Thoracic aorta (tissue), 2 donors: ENCODE measurements at regions not wholly inside any gene's neighbourhood (a gene's known extent, or its start where the extent isn't known, plus 50 kb on each side); places are given as distances from the start of the nearest gene placed in this dataset.

ENCODE experiments used
- ATAC-seq: fragments of 150-250 bp; one replicate; pipeline ENCODE4 v1.8.0; 2017; ENCODE audit warnings: low read depth; ENCODE audit not compliant: insufficient number of reproducible peaks, low FRiP score
- DNase-seq: peaks from one replicate; pipeline ENCODE4 v3.0.0-alpha.2; 2020; ENCODE audit warnings: low spot score
- H3K27ac ChIP-seq, 2 donors: fragments of 200-600 bp; sonication (generic); 1 replicate in 1 of 2; 2 replicates in 1 of 2; pipeline ENCODE4 v1.5.1; 2016; ENCODE audit warnings: mild to moderate bottlenecking in 2 of 2, moderate library complexity in 2 of 2
- H3K27me3 ChIP-seq: fragments of 200-600 bp; sonication (generic); replicated peaks from 2 replicates; pipeline ENCODE4 v1.6.0; 2016; ENCODE audit warnings: mild to moderate bottlenecking; ENCODE audit not compliant: insufficient read depth
- H3K36me3 ChIP-seq: fragments of 200-600 bp; sonication (generic); one replicate; pipeline ENCODE4 v1.5.1; 2016
- H3K4me1 ChIP-seq, 2 donors: fragments of 200-600 bp; sonication (generic); 1 replicate in 1 of 2; 2 replicates in 1 of 2; pipeline versions ENCODE4 v1.5.1 to v1.6.0; 2016; ENCODE audit warnings: low read depth in 2 of 2, mild to moderate bottlenecking in 1 of 2; ENCODE audit not compliant: control insufficient read depth in 1 of 2
- H3K4me3 ChIP-seq: fragments of 200-600 bp; sonication (generic); 2 replicates; pipeline ENCODE4 v1.5.1; 2016; ENCODE audit warnings: mild to moderate bottlenecking
- H3K9me3 ChIP-seq: fragments of 200-600 bp; sonication (generic); 2 replicates; pipeline ENCODE4 v1.5.1; 2016
- CTCF ChIP-seq: fragments of 200-600 bp; sonication (generic); IDR thresholded peaks from one replicate; pipeline ENCODE4 v1.5.1; 2019; ENCODE audit warnings: antibody characterized with exemption

DNA sequence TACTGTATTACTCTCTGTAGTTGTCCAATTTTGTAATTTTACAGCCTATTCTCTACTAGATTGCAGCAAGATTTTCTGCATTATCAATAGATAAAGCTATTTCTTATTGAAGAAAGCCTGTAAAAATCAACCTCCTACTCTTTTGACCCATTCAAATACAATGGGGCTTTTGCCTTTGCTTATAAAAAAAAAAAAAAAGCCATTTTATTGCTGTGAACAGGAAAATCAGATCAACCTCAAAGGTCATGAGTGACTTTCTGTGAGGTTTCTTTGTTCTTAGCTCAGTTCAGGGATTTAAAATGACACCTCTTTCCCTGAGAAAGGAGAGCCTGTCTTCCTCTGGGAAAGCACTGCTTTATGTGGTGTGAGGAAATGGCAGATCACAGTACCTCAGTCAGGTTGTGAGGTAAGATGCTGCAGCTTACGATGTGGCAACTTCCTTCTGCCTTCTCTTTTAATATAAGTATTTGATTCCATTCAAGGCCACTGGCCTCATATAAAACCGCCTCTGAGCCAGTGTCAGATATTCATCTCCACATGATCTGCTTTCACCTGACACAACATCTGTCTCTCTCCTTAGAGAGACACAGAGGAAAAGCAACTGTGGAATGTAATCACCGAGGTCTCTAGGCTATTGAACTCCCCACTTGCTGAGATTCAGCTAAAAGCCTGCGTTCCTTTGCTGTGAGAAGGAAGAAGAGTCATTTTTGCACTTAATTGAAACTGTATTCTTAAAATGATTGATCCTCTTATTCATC is 161.5 kb upstream of the MB21D2 start:
- ATAC-seq (no peak), DNase-seq (no peak)
- no peaks in the 10 kb centered on the region for H3K36me3 ChIP-seq
- no peaks in the 10 kb centered on the region for H3K9me3 ChIP-seq
- no peak for TF ChIP-seq CTCF
- H3K4me3 ChIP-seq, result no peak overlapping the region
- H3K27me3 ChIP-seq, result no peaks in the 10 kb centered on the region
- no peaks in the 10 kb centered on the region for H3K4me1 ChIP-seq
- no peak overlapping the region for H3K27ac ChIP-seq

DNA sequence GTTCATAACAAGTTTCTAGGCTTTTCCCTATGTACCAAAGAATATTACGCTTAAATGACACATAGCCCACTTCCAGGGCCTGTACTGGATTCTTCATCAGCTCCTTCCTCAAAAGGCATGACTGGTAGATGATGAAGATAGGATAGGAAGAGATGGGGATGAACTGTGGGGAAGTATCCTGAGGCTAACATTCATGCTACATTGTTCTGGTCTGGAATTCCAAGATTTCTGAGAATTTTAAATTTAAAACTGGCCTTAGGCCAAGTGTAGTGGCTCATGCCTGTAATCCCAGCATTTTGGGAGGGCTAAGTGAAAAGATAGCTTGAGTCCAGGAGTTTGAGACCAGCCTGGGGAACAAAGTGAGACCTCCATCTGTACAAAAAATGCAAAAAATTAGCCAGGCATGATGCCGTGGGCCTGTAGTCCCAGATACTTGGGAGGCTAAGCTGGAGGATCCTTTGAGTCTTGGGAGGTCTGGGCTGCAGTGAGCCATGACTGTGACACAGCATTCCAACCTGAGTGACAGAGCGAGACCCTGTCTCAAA is 160.1 kb upstream of the PLAAT1 start:
- H3K4me3 ChIP-seq, result no peak overlapping the region
- ATAC-seq (no peak), DNase-seq (no peak)
- no peaks in the 10 kb centered on the region for H3K27me3 ChIP-seq
- no peaks in the 10 kb centered on the region for H3K4me1 ChIP-seq
- no peaks in the 10 kb centered on the region for H3K9me3 ChIP-seq
- H3K36me3 ChIP-seq, result no peaks in the 10 kb centered on the region
- H3K27ac ChIP-seq, result no peak overlapping the region
- no peak for TF ChIP-seq CTCF

GRCh38 chr3:193085655-193086054 is 155.4 kb upstream of the PLAAT1 start:
- Histone ChIP-seq H3K27ac (no peak overlapping the region), H3K4me3 (no peak overlapping the region), H3K36me3 (no peaks in the 10 kb centered on the region), H3K27me3 (no peaks in the 10 kb centered on the region), H3K4me1 (no peaks in the 10 kb centered on the region), H3K9me3 (no peaks in the 10 kb centered on the region)
- no peak for TF ChIP-seq CTCF
- no peak for ATAC-seq
- DNase-seq, result no peak

- H3K27me3 ChIP-seq, result no peaks in the 10 kb centered on the region
- H3K4me3 ChIP-seq, result no peak overlapping the region
- ATAC-seq (no peak), DNase-seq (no peak)
- H3K36me3 ChIP-seq, result no peaks in the 10 kb centered on the region
- no peaks in the 10 kb centered on the region for H3K9me3 ChIP-seq
- H3K4me1 ChIP-seq, result no peaks in the 10 kb centered on the region
- no peak overlapping the region for H3K27ac ChIP-seq
- no peak for TF ChIP-seq CTCF
Measured at GRCh38 chr3:193086681-193087080, 154.3 kb upstream of the PLAAT1 start.

DNA sequence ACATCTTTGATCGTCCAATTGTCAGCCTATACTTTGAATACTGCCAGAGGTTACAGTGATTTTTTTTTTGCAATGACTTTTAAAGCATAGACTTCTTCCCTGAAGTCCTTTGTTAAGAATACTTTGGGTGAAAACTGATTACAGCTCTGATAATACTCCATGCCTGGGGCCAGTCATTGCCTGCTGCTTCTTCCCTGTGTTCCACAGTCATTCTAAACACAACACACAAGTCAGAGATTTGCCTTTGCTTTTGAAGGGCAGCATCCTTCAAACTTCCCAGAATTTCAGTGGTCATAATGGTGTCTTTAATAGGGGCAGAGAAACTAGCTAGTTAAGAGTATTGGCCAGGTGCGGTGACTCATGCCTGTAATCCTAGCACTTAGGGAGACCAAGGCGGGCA is 153.7 kb upstream of the PLAAT1 start:
- no peaks in the 10 kb centered on the region for H3K9me3 ChIP-seq
- H3K4me1 ChIP-seq, result no peaks in the 10 kb centered on the region
- H3K27ac ChIP-seq, result no peak overlapping the region
- H3K27me3 ChIP-seq, result no peaks in the 10 kb centered on the region
- no peak for TF ChIP-seq CTCF
- no peak overlapping the region for H3K4me3 ChIP-seq
- DNase-seq (no peak), ATAC-seq (no peak)
- no peaks in the 10 kb centered on the region for H3K36me3 ChIP-seq
